SU-DHL-6 (cell line): ENCODE measurements at regions not wholly inside any gene's neighbourhood (a gene's known extent, or its start where the extent isn't known, plus 50 kb on each side); places are given as distances from the start of the nearest gene placed in this dataset.

Experiments used
- H2AFZ ChIP-seq: fragments of 200-600 bp; sonication (generic); 2 replicates; pipeline ENCODE4 v1.6.1; 2014; ENCODE audit warnings: low read depth, mild to moderate bottlenecking, moderate library complexity, mixed read lengths, antibody characterized with exemption, low read length; ENCODE audit not compliant: severe bottlenecking
- H3F3A ChIP-seq: fragments of 200-600 bp; shearing (Covaris generic); 2 replicates; pipeline ENCODE4 v1.6.0; 2016; ENCODE audit warnings: antibody characterized with exemption, mild to moderate bottlenecking; ENCODE audit not compliant: insufficient read depth
- H3K27ac ChIP-seq: fragments of 200-600 bp; sonication (generic); 2 replicates; pipeline ENCODE4 v1.5.1; 2016; ENCODE audit warnings: low read depth, mild to moderate bottlenecking, low read length, moderate library complexity, mixed read lengths
- H3K27me3 ChIP-seq: fragments of 200-600 bp; sonication (generic), shearing (Covaris generic); 2 replicates; pipeline ENCODE4 v1.6.0; 2014; ENCODE audit warnings: mild to moderate bottlenecking, low read length
- H3K36me3 ChIP-seq: fragments of 200-600 bp; sonication (generic); 2 replicates; pipeline ENCODE4 v1.6.1; 2014; ENCODE audit warnings: mild to moderate bottlenecking, low read length, mixed read lengths
- H3K4me2 ChIP-seq: fragments of 300-600, 200-600 bp; shearing (Covaris generic), sonication (generic); 2 replicates; pipeline ENCODE4 v1.6.0; 2014; ENCODE audit warnings: low read length, low read depth, mild to moderate bottlenecking; ENCODE audit not compliant: poor library complexity, severe bottlenecking
- H3K4me3 ChIP-seq: fragments of 200-600 bp; sonication (generic); 2 replicates; pipeline ENCODE4 v1.5.1; 2014; ENCODE audit warnings: antibody characterized with exemption, low read length, mild to moderate bottlenecking, mixed read lengths; ENCODE audit not compliant: insufficient read depth, poor library complexity, severe bottlenecking
- H3K79me2 ChIP-seq: fragments of 200-600 bp; sonication (generic); 2 replicates; pipeline ENCODE4 v1.6.1; 2014; ENCODE audit warnings: mild to moderate bottlenecking, low read length, moderate library complexity; ENCODE audit not compliant: insufficient read depth
- H3K9ac ChIP-seq: fragments of 200-600 bp; sonication (generic); 2 replicates; pipeline ENCODE4 v1.7.0; 2014; ENCODE audit warnings: mild to moderate bottlenecking, low read length
- H3K9me2 ChIP-seq: fragments of 200-600 bp; sonication (generic); replicated peaks from 2 replicates; pipeline ENCODE4 v1.6.1; 2014; ENCODE audit warnings: low read length; ENCODE audit not compliant: insufficient read depth
- H3K9me3 ChIP-seq: fragments of 200-600 bp; sonication (generic); 2 replicates; pipeline ENCODE4 v1.6.1; 2014; ENCODE audit warnings: low read length, mixed read lengths; ENCODE audit not compliant: insufficient read depth
- H4K20me1 ChIP-seq: fragments of 200-600 bp; sonication (generic); 2 replicates; pipeline ENCODE4 v1.6.1; 2014; ENCODE audit warnings: low read depth, mild to moderate bottlenecking, antibody characterized with exemption, low read length, moderate library complexity, mixed read lengths
- CTCF ChIP-seq: fragments of 200-600 bp; sonication (generic); IDR thresholded peaks from one replicate; pipeline ENCODE4 v1.5.1; 2017; ENCODE audit warnings: antibody characterized with exemption, mild to moderate bottlenecking, low read length, moderate library complexity; ENCODE audit not compliant: insufficient read depth, poor library complexity, severe bottlenecking
- EZH2phosphoT487 ChIP-seq: fragments of 200-600 bp; sonication (generic), shearing (Covaris generic); conservative IDR thresholded peaks from 2 replicates; pipeline ENCODE4 v1.6.1; 2018; ENCODE audit warnings: mild to moderate bottlenecking, antibody characterized with exemption, low read length, moderate library complexity, mixed read lengths

- no peak for TF ChIP-seq EZH2phosphoT487
- Histone ChIP-seq H3K4me3 (no peak overlapping the region), H3K9me3 (no peaks in the 10 kb centered on the region), H3K9ac (no peak overlapping the region), H2AFZ (no peak overlapping the region), H3K27ac (no peak overlapping the region), H4K20me1 (no peaks in the 10 kb centered on the region), H3K79me2 (no peaks in the 10 kb centered on the region), H3K36me3 (no peaks in the 10 kb centered on the region), H3K9me2 (no peaks in the 10 kb centered on the region), H3F3A (no peaks in the 10 kb centered on the region), H3K4me2 (no peak overlapping the region), H3K27me3 (no peaks in the 10 kb centered on the region)
Measured at GRCh38 chr4:4641254-4641653, 99.4 kb upstream of the STX18 start.

DNA sequence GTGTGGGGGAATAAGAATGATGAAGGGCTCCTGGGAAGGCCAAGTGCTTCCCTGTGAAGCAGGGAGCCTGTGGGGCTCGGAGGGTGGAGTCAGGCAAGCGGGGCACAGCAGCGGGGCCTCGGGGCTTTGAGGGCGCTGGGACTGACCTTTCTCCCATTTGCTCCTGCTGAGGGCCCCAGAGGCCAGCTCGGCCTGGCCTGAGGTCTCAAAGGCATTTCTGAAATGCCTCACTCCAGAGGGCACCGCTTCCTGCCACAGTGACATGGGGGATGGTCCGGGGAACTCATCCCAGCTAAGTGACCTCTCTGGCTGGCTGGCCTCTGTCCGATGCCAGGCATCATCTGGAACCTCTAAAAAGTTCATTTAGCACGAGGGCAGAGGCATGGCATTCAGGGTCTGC, 98.8 kb upstream of the STX18 start:
- H3K4me3 ChIP-seq, result no peak overlapping the region
- no peaks in the 10 kb centered on the region for H3K9me2 ChIP-seq
- no peaks in the 10 kb centered on the region for H3K36me3 ChIP-seq
- H3K9me3 ChIP-seq, result no peaks in the 10 kb centered on the region
- H3F3A ChIP-seq, result no peaks in the 10 kb centered on the region
- H4K20me1 ChIP-seq, result no peaks in the 10 kb centered on the region
- H3K27me3 ChIP-seq, result no peaks in the 10 kb centered on the region
- no peak for TF ChIP-seq EZH2phosphoT487
- no peak for TF ChIP-seq CTCF
- H3K9ac ChIP-seq, result no peak overlapping the region
- no peaks in the 10 kb centered on the region for H3K79me2 ChIP-seq
- H2AFZ ChIP-seq, result no peak overlapping the region
- H3K27ac ChIP-seq, result no peak overlapping the region
- no peak overlapping the region for H3K4me2 ChIP-seq

GRCh38 chr4:4639370-4639769, 97.5 kb upstream of the STX18 start:
- TF ChIP-seq CTCF (no peak), EZH2phosphoT487 (no peak)
- Histone ChIP-seq H3K9me3 (no peaks in the 10 kb centered on the region), H3K4me2 (no peak overlapping the region), H3K79me2 (no peaks in the 10 kb centered on the region), H3K9ac (no peak overlapping the region), H3K4me3 (no peak overlapping the region), H3K36me3 (no peaks in the 10 kb centered on the region), H2AFZ (no peak overlapping the region), H3K27ac (no peak overlapping the region), H3K27me3 (no peaks in the 10 kb centered on the region), H3K9me2 (no peaks in the 10 kb centered on the region), H4K20me1 (no peaks in the 10 kb centered on the region), H3F3A (no peaks in the 10 kb centered on the region)

DNA sequence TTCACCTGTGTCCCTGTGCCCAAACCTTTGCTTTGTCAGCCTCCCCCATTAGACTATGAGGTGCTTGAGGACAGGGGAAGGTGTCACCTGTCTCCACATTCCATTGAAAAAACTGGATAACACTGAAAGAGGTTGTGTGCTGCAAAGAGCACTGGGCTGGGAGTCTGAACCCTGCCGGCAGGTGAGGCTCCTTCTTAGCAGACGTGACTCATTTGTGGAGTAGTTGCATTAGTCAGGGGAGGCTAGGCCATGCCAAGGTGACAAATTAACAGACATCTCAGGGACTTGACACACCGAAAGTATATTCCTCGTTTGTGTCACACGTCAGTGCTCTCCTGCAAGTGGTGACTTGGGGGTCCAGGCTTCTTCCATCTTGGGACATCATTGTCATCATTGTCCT, 95.9 kb upstream of the STX18 start:
- no peaks in the 10 kb centered on the region for H3K79me2 ChIP-seq
- H3K9me3 ChIP-seq, result no peaks in the 10 kb centered on the region
- H3F3A ChIP-seq, result no peaks in the 10 kb centered on the region
- no peaks in the 10 kb centered on the region for H3K36me3 ChIP-seq
- H3K9ac ChIP-seq, result no peak overlapping the region
- no peaks in the 10 kb centered on the region for H4K20me1 ChIP-seq
- TF ChIP-seq EZH2phosphoT487 (no peak), CTCF (no peak)
- H3K27ac ChIP-seq, result no peak overlapping the region
- no peaks in the 10 kb centered on the region for H3K9me2 ChIP-seq
- H3K4me3 ChIP-seq, result no peak overlapping the region
- no peak overlapping the region for H3K4me2 ChIP-seq
- no peak overlapping the region for H2AFZ ChIP-seq
- H3K27me3 ChIP-seq, result no peaks in the 10 kb centered on the region
